NCI-H526 treated with DMSO at 0.1 percent for 48 hours (cell line): ENCODE measurements at regions not wholly inside any gene's neighbourhood (a gene's known extent, or its start where the extent isn't known, plus 50 kb on each side); places are given as distances from the start of the nearest gene placed in this dataset.
"Not testable (repeated sequence)": the region's sequence is repeated elsewhere in the genome, so short reads cannot be mapped to it uniquely, and the experiment has no call there.

Experiments
- DNase-seq: peaks from one replicate; lab custom pipeline; 2025; lab: John Stamatoyannopoulos, UW

GRCh38 chr13:73336773-73337172 lies 278.0 kb downstream of the KLF5 start:
- no peak for DNase-seq

GRCh38 chr13:73335944-73336343 lies 277.1 kb downstream of the KLF5 start:
- no peak for DNase-seq

GRCh38 chr13:73335210-73335609 lies 276.4 kb downstream of the KLF5 start:
- DNase-seq, result no peak

GRCh38 chr13:73334445-73334844 lies 275.6 kb downstream of the KLF5 start:
- DNase-seq, result no peak

GRCh38 chr13:73331556-73331955 lies 272.8 kb downstream of the KLF5 start:
- no peak for DNase-seq

GRCh38 chr13:73329355-73329754 lies 270.6 kb downstream of the KLF5 start:
- DNase-seq, result no peak

- DNase-seq, result no peak
These were observed 268.8 kb downstream of the KLF5 start for GRCh38 chr13:73327579-73327978.

GRCh38 chr13:73325723-73326558 lies 267.1 kb downstream of the KLF5 start:
- DNase-seq, result no peak

GRCh38 chr13:73324842-73325722 lies 266.3 kb downstream of the KLF5 start:
- DNase-seq, result no peak

- no peak for DNase-seq
These were observed 264.8 kb downstream of the KLF5 start for GRCh38 chr13:73323615-73324014.

GRCh38 chr13:73321043-73321442 lies 262.2 kb downstream of the KLF5 start:
- DNase-seq, result peak; percentile 21

- no peak for DNase-seq
These were observed 258.3 kb downstream of the KLF5 start for GRCh38 chr13:73317140-73317539.

GRCh38 chr13:73310366-73310765 lies 251.6 kb downstream of the KLF5 start:
- DNase-seq, result no peak

GRCh38 chr13:73307481-73307880 lies 248.7 kb downstream of the KLF5 start:
- no peak for DNase-seq

GRCh38 chr13:73306688-73307087 lies 247.9 kb downstream of the KLF5 start:
- DNase-seq, result no peak

- DNase-seq, result no peak
These were observed 245.6 kb downstream of the KLF5 start for GRCh38 chr13:73304442-73304841.

GRCh38 chr13:73303851-73304250 lies 245.0 kb downstream of the KLF5 start:
- no peak for DNase-seq

- DNase-seq, result not testable (repeated sequence)
These were observed 242.8 kb downstream of the KLF5 start for GRCh38 chr13:73301622-73302021.

GRCh38 chr13:73300718-73301425 lies 242.1 kb downstream of the KLF5 start:
- DNase-seq, result no peak

- no peak for DNase-seq
These were observed 241.0 kb downstream of the KLF5 start for GRCh38 chr13:73299787-73300186.

GRCh38 chr13:73293913-73294523 lies 235.2 kb downstream of the KLF5 start:
- no peak for DNase-seq

- no peak for DNase-seq
These were observed 233.3 kb downstream of the KLF5 start for GRCh38 chr13:73292127-73292526.
